COLO668 (cell line): ENCODE measurements at regions not wholly inside any gene's neighbourhood (a gene's known extent, or its start where the extent isn't known, plus 50 kb on each side); places are given as distances from the start of the nearest gene placed in this dataset.
"Not testable (repeated sequence)": the region's sequence is repeated elsewhere in the genome, so short reads cannot be mapped to it uniquely, and the experiment has no call there.

Source experiments
- DNase-seq: peaks from one replicate; lab custom pipeline; 2025; ENCODE audit not compliant: unreplicated experiment; lab: John Stamatoyannopoulos, UW

- DNase-seq, result not testable (repeated sequence)
These were observed 373.0 kb downstream of the BCL2L11 start for GRCh38 chr2:111493720-111494078.

GRCh38 chr2:111494288-111494980 is 373.7 kb downstream of the BCL2L11 start:
- not testable (repeated sequence) for DNase-seq

GRCh38 chr2:111494981-111495315 is 374.2 kb downstream of the BCL2L11 start:
- not testable (repeated sequence) for DNase-seq

- DNase-seq, result not testable (repeated sequence)
These were observed 374.9 kb downstream of the BCL2L11 start for GRCh38 chr2:111495636-111496035.

- not testable (repeated sequence) for DNase-seq
These were observed 375.5 kb downstream of the BCL2L11 start for GRCh38 chr2:111496176-111496575.

- DNase-seq, result not testable (repeated sequence)
These were observed 376.1 kb downstream of the BCL2L11 start for GRCh38 chr2:111496860-111497259.

- DNase-seq, result not testable (repeated sequence)
These were observed 376.6 kb downstream of the BCL2L11 start for GRCh38 chr2:111497270-111497669.

GRCh38 chr2:111500536-111501062 is 379.9 kb downstream of the BCL2L11 start:
- DNase-seq, result not testable (repeated sequence)

- DNase-seq, result not testable (repeated sequence)
These were observed 380.0 kb downstream of the ANAPC1 start for GRCh38 chr2:111503844-111504570.

GRCh38 chr2:111504571-111504942 is 379.4 kb downstream of the ANAPC1 start:
- not testable (repeated sequence) for DNase-seq

GRCh38 chr2:111505267-111505666 is 378.7 kb downstream of the ANAPC1 start:
- DNase-seq, result not testable (repeated sequence)

GRCh38 chr2:111506936-111507335 is 377.1 kb downstream of the ANAPC1 start:
- not testable (repeated sequence) for DNase-seq

GRCh38 chr2:111509225-111509869 is 374.6 kb downstream of the ANAPC1 start:
- DNase-seq, result not testable (repeated sequence)

- not testable (repeated sequence) for DNase-seq
These were observed 373.6 kb downstream of the ANAPC1 start for GRCh38 chr2:111510384-111510783.

- not testable (repeated sequence) for DNase-seq
These were observed 372.9 kb downstream of the ANAPC1 start for GRCh38 chr2:111511062-111511461.

GRCh38 chr2:111512378-111512777 is 371.6 kb downstream of the ANAPC1 start:
- not testable (repeated sequence) for DNase-seq

GRCh38 chr2:111514138-111514537 is 369.9 kb downstream of the ANAPC1 start:
- not testable (repeated sequence) for DNase-seq

GRCh38 chr2:111517050-111517720 is 366.8 kb downstream of the ANAPC1 start:
- not testable (repeated sequence) for DNase-seq

- not testable (repeated sequence) for DNase-seq
These were observed 366.3 kb downstream of the ANAPC1 start for GRCh38 chr2:111517721-111518053.

- no peak for DNase-seq
These were observed 364.9 kb downstream of the ANAPC1 start for GRCh38 chr2:111519071-111519470.

GRCh38 chr2:111522231-111522768 is 361.7 kb downstream of the ANAPC1 start:
- no peak for DNase-seq
